ENCODE measurements at regions not wholly inside any gene's neighbourhood (a gene's known extent, or its start where the extent isn't known, plus 50 kb on each side); places are given as distances from the start of the nearest gene placed in this dataset.

DNA sequence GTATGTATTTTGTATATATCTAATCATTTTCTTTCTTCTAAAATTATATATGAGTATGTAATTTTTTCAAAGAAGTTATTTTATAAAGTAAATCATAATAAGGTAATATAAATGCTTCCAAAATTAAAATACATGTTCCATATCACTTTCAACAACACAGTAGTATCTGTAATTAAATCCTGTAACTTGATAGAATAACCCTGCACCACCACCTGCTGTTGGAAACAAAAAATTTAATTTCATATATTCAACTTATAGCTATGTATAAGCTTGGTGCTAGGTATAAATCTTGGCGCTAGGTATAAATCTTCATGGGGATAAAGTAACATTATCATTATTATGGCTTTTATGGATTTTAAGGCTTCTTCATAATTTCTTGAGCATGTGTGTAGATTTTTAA lies 149.7 kb upstream of the DCN start:
- TF ChIP-seq, protein P1, sequence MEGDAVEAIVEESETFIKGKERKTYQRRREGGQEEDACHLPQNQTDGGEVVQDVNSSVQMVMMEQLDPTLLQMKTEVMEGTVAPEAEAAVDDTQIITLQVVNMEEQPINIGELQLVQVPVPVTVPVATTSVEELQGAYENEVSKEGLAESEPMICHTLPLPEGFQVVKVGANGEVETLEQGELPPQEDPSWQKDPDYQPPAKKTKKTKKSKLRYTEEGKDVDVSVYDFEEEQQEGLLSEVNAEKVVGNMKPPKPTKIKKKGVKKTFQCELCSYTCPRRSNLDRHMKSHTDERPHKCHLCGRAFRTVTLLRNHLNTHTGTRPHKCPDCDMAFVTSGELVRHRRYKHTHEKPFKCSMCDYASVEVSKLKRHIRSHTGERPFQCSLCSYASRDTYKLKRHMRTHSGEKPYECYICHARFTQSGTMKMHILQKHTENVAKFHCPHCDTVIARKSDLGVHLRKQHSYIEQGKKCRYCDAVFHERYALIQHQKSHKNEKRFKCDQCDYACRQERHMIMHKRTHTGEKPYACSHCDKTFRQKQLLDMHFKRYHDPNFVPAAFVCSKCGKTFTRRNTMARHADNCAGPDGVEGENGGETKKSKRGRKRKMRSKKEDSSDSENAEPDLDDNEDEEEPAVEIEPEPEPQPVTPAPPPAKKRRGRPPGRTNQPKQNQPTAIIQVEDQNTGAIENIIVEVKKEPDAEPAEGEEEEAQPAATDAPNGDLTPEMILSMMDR (IDR thresholded peaks at IDR 0.05; ENCODE audit: borderline replicate concordance, extremely low read depth, low read length, poor library complexity, severe bottlenecking): no peak
- TF ChIP-seq EZH2 (IDR thresholded peaks at IDR 0.05; ENCODE audit: borderline replicate concordance, low read depth, low read length, severe bottlenecking): no peak
